ENCODE measurements at regions not wholly inside any gene's neighbourhood (a gene's known extent, or its start where the extent isn't known, plus 50 kb on each side); places are given as distances from the start of the nearest gene placed in this dataset.

DNA sequence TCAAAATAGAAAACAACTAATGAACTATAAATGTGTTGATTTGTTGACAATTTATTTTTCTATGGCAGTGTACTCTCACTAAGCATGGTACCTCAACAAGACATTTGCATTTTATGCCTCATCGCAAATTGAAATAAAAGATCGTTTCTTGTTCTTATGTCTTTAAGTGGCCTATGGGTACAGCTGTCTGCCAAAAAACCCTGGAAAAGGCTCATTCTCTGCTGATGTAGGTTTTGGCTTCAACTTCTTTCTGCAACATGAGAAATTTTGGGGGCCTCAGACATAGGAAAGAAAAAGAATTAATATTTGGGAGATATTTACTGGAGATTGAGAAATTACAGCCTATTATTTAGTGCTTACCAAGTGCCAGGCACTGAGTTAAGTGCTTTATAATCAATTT is 205.1 kb upstream of the DPP10 start:
- Histone ChIP-seq H3K27me3 (no peaks in the 10 kb centered on the region), H3K4me3 (no peak overlapping the region), H3K4me1 (no peaks in the 10 kb centered on the region), H3K27ac (no peak overlapping the region), H3K36me3 (no peaks in the 10 kb centered on the region), H3K9me3 (peaks cover 0 to 11% of the 10 kb centered on the region in 2 donors)
- TF ChIP-seq CTCF (IDR thresholded peaks at IDR 0.05), result no peak
- DNase-seq (no peak), ATAC-seq (no peak)
- intact Hi-C loops (cut with DNase I), result no loop called here

DNA sequence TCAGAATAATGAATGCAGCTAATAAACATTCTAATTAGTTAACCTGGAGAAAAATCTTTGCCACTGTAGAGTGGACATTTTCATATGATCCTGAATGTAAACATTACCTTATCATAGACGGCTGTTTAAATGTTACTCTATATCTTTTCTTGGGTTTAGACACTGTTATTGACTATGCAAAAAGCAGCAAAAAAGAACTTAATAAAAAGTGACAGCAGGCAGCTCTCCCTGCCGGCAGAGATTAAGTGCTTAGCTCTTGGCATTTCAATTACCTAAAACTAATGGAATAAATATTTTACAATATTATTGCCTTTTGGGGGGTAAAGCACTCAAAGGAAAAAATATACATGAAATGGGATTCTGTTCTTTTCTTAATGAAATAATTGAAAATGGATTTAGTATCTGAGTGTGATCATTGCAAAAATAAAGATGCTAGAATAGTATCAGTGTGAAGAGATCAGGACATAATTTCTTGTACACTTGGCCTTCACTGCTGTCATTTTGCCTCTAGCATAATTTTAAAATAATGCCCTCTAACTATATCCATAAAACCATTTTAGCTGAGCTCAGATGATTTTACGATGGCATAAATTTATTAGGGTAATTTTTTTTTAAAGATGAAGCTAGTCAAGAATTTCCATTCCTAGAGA is 203.4 kb upstream of the DPP10 start:
- no peak for DNase-seq
- ATAC-seq, result no peak
- intact Hi-C loops (cut with DNase I), result no loop called here

GRCh38 chr2:114248648-114249047 is 193.8 kb upstream of the DPP10 start:
- Histone ChIP-seq H3K4me1 (no peaks in the 10 kb centered on the region), H3K27me3 (no peaks in the 10 kb centered on the region), H3K9me3 (no peaks in the 10 kb centered on the region), H3K4me3 (no peak overlapping the region), H3K27ac (no peak overlapping the region), H3K36me3 (no peaks in the 10 kb centered on the region)
- intact Hi-C loops (cut with DNase I), result no loop called here
- TF ChIP-seq CTCF (IDR thresholded peaks at IDR 0.05), result no peak
- DNase-seq, result no peak
- no peak for ATAC-seq

More for the DNA sequence above, 203.4 kb upstream of the DPP10 start:
- no peak overlapping the region for H3K4me3 ChIP-seq
- H3K27ac ChIP-seq, result no peak overlapping the region
- no peaks in the 10 kb centered on the region for H3K27me3 ChIP-seq
- H3K9me3 ChIP-seq, result peaks cover 0 to 8% of the 10 kb centered on the region in 2 donors
- H3K4me1 ChIP-seq, result no peaks in the 10 kb centered on the region
- TF ChIP-seq CTCF (IDR thresholded peaks at IDR 0.05), result no peak
- H3K36me3 ChIP-seq, result no peaks in the 10 kb centered on the region

- H3K27ac ChIP-seq, result no peak overlapping the region
- DNase-seq, result no peak
- no peak overlapping the region for H3K4me3 ChIP-seq
- no peaks in the 10 kb centered on the region for H3K9me3 ChIP-seq
- TF ChIP-seq CTCF (IDR thresholded peaks at IDR 0.05), result no peak
- no peaks in the 10 kb centered on the region for H3K27me3 ChIP-seq
- intact Hi-C loops (cut with DNase I), result no loop called here
- H3K36me3 ChIP-seq, result no peaks in the 10 kb centered on the region
- H3K4me1 ChIP-seq, result no peaks in the 10 kb centered on the region
- ATAC-seq, result no peak
Observed at GRCh38 chr2:114252713-114253112, 189.7 kb upstream of the DPP10 start.

- Histone ChIP-seq H3K4me3 (no peak overlapping the region), H3K27ac (no peak overlapping the region), H3K27me3 (no peaks in the 10 kb centered on the region), H3K9me3 (no peaks in the 10 kb centered on the region), H3K36me3 (no peaks in the 10 kb centered on the region), H3K4me1 (no peaks in the 10 kb centered on the region)
- ATAC-seq (no peak), DNase-seq (no peak)
- intact Hi-C loops (cut with DNase I), result no loop called here
- no peak for TF ChIP-seq CTCF (IDR thresholded peaks at IDR 0.05)
Observed at GRCh38 chr2:114254875-114255274, 187.6 kb upstream of the DPP10 start.

Data from left lung (tissue), 4 donors.